ENCODE measurements at regions not wholly inside any gene's neighbourhood (a gene's known extent, or its start where the extent isn't known, plus 50 kb on each side); places are given as distances from the start of the nearest gene placed in this dataset.
"Not testable (repeated sequence)": the region's sequence is repeated elsewhere in the genome, so short reads cannot be mapped to it uniquely, and the experiment has no call there.

DNA sequence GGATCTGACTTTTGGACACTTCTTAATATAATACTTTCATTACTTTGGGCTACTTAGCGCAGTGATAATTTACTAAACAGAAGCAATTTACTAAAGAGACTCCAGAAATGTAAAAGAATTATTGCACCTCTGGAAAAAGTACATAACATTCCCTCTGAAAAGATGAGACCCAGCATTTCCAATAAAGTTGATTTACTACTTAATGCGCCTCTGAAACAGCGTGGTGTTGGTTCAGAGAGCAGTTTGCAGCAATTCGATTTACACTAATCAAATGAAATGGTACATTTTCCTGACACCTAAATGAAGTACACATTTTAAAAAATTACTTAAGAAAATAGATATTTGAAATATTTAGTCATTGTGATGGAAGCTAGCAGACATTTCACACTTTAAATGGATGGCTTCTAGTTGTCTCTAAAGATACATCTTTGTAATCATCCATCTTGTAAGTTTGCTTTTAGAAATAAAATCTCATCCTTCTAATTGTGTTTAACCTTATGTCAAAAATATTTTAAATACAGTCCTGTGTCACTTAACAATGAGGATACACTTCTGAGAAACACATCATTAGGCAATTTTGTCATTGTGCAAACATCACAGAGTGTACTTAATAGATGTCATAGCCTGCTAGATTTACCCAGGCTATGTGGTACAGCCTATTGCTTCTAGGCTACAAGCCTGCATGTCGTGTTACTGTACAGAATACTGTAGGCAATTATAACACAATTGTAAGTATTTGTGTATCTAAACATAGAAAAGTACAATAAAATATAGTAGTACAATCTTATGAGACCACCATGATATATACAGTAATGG lies 284.6 kb upstream of the UBE2E3 start:
- TF ChIP-seq, protein P1, sequence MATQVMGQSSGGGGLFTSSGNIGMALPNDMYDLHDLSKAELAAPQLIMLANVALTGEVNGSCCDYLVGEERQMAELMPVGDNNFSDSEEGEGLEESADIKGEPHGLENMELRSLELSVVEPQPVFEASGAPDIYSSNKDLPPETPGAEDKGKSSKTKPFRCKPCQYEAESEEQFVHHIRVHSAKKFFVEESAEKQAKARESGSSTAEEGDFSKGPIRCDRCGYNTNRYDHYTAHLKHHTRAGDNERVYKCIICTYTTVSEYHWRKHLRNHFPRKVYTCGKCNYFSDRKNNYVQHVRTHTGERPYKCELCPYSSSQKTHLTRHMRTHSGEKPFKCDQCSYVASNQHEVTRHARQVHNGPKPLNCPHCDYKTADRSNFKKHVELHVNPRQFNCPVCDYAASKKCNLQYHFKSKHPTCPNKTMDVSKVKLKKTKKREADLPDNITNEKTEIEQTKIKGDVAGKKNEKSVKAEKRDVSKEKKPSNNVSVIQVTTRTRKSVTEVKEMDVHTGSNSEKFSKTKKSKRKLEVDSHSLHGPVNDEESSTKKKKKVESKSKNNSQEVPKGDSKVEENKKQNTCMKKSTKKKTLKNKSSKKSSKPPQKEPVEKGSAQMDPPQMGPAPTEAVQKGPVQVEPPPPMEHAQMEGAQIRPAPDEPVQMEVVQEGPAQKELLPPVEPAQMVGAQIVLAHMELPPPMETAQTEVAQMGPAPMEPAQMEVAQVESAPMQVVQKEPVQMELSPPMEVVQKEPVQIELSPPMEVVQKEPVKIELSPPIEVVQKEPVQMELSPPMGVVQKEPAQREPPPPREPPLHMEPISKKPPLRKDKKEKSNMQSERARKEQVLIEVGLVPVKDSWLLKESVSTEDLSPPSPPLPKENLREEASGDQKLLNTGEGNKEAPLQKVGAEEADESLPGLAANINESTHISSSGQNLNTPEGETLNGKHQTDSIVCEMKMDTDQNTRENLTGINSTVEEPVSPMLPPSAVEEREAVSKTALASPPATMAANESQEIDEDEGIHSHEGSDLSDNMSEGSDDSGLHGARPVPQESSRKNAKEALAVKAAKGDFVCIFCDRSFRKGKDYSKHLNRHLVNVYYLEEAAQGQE (IDR thresholded peaks at IDR 0.05; ENCODE audit: insufficient replicate concordance, low read depth), result no peak
- TF ChIP-seq POLR2AphosphoS5 (IDR thresholded peaks at IDR 0.05; ENCODE audit: low read depth) (no peak), GABPA (IDR thresholded peaks at IDR 0.05; ENCODE audit: low read depth) (no peak), SPI1 (IDR thresholded peaks at IDR 0.05; ENCODE audit: borderline replicate concordance, low read depth) (no peak)
- TF ChIP-seq, protein P2, sequence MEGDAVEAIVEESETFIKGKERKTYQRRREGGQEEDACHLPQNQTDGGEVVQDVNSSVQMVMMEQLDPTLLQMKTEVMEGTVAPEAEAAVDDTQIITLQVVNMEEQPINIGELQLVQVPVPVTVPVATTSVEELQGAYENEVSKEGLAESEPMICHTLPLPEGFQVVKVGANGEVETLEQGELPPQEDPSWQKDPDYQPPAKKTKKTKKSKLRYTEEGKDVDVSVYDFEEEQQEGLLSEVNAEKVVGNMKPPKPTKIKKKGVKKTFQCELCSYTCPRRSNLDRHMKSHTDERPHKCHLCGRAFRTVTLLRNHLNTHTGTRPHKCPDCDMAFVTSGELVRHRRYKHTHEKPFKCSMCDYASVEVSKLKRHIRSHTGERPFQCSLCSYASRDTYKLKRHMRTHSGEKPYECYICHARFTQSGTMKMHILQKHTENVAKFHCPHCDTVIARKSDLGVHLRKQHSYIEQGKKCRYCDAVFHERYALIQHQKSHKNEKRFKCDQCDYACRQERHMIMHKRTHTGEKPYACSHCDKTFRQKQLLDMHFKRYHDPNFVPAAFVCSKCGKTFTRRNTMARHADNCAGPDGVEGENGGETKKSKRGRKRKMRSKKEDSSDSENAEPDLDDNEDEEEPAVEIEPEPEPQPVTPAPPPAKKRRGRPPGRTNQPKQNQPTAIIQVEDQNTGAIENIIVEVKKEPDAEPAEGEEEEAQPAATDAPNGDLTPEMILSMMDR (IDR thresholded peaks at IDR 0.05; ENCODE audit: insufficient read depth, low read length), result no peak
- H3K27ac ChIP-seq (replicated peaks), result no peak overlapping the region
- no peak for DNase-seq (ENCODE audit: low read depth in 1 of 2, low spot score in 1 of 2)
- H3K4me3 ChIP-seq (replicated peaks; ENCODE audit: insufficient read depth, low read length), result no peak overlapping the region
- no peaks in the 10 kb centered on the region for H3K27me3 ChIP-seq (ENCODE audit: insufficient read depth, poor library complexity, severe bottlenecking)

DNA sequence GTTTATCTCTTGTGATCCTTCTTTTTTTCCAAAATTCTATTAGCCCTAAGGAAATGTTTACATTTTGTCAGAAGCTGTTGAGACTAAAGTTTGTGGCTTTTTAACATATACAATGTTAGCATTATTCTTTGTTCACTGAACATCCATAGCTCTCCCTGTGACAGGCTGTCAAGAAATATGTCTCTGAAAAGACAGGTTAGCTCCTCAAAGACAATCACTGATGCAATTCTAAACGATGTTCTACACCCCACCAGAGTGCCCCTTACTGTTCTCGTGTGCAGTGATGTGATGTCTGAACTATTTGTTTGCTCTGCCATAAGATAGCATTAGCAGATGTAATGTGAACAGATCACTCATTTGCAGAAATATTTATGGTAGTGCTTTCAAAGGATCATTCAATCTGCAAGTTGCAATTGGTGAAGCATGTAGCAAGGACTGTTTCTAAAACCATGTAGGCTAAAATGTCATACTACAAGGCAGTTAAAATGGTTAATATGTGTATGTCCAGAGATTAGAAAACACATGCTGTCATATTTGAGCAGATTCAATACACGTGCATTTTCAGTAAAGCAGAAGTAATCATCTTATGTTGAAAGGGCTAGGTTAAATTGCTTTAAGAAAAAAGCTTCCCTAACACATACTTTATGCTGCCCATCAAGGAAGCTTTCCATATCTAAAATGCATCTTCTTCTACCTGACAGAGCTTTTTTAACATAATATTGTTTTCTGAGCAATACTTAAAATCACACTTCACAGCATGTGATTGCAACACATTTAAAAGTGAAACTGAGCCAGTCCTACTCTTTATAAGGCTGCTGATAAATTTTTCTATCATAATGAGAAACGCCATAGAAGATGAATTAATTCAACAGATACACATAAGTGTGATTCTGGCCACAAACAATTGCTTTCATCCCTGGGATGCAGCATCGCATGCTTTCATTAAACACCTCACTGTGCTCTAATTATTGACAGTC lies 285.7 kb upstream of the UBE2E3 start:
- TF ChIP-seq SPI1 (IDR thresholded peaks at IDR 0.05; ENCODE audit: borderline replicate concordance, low read depth) (no peak), POLR2AphosphoS5 (IDR thresholded peaks at IDR 0.05; ENCODE audit: low read depth) (no peak), GABPA (IDR thresholded peaks at IDR 0.05; ENCODE audit: low read depth) (no peak)
- TF ChIP-seq, protein P1 (IDR thresholded peaks at IDR 0.05; ENCODE audit: insufficient replicate concordance, low read depth), result no peak
- TF ChIP-seq, protein P2 (IDR thresholded peaks at IDR 0.05; ENCODE audit: insufficient read depth, low read length), result no peak
- Histone ChIP-seq H3K4me3 (replicated peaks; ENCODE audit: insufficient read depth, low read length) (no peak overlapping the region), H3K27ac (replicated peaks) (no peak overlapping the region), H3K27me3 (ENCODE audit: insufficient read depth, poor library complexity, severe bottlenecking) (no peaks in the 10 kb centered on the region)
- no peak for DNase-seq (ENCODE audit: low read depth in 1 of 2, low spot score in 1 of 2)

DNA sequence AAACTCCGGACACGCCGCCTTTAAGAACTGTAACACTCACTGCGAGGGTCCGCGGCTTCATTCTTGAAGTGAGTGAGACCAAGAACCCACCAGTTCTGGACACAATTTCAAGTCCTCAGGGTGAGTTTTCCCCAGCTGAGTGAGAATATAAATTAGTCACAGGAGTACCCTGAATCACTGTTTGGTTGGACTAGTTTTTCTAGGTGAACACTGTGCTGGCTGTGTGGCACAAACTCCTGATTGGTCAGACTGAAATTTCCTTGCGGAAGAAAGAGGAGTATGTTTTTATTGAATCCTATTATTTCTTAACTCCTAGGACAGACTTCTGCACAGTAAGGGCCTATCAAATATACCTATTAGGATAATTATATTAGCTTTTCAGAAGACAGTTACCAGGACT lies 288.1 kb upstream of the UBE2E3 start:
- TF ChIP-seq GABPA (IDR thresholded peaks at IDR 0.05; ENCODE audit: low read depth) (no peak), POLR2AphosphoS5 (IDR thresholded peaks at IDR 0.05; ENCODE audit: low read depth) (no peak), SPI1 (IDR thresholded peaks at IDR 0.05; ENCODE audit: borderline replicate concordance, low read depth) (no peak)
- TF ChIP-seq, protein P1 (IDR thresholded peaks at IDR 0.05; ENCODE audit: insufficient replicate concordance, low read depth), result no peak
- TF ChIP-seq, protein P2 (IDR thresholded peaks at IDR 0.05; ENCODE audit: insufficient read depth, low read length), result no peak
- no peaks in the 10 kb centered on the region for H3K27me3 ChIP-seq (ENCODE audit: insufficient read depth, poor library complexity, severe bottlenecking)
- DNase-seq (ENCODE audit: low read depth in 1 of 2, low spot score in 1 of 2), result no peak
- H3K4me3 ChIP-seq (replicated peaks; ENCODE audit: insufficient read depth, low read length), result no peak overlapping the region
- no peak overlapping the region for H3K27ac ChIP-seq (replicated peaks)

DNA sequence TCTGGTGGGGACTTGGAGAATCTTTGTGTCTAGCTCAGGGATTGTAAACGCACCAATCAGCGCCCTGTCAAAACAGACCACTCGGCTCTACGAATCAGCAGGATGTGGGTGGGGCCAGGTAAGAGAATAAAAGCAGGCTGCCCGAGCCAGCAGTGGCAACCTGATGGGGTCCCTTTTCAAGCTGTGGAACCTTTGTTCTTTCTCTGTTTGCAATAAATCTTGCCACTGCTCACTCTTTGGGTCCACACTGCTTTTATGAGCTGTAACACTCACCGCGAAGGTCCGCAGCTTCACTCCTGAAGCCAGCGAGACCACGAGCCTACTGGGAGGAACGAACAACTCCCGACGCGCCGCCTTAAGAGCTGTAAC lies 288.6 kb upstream of the UBE2E3 start:
- not testable (repeated sequence) for H3K27ac ChIP-seq (replicated peaks); H3K4me3 ChIP-seq (replicated peaks; ENCODE audit: insufficient read depth, low read length); H3K27me3 ChIP-seq (ENCODE audit: insufficient read depth, poor library complexity, severe bottlenecking); DNase-seq (ENCODE audit: low read depth in 1 of 2, low spot score in 1 of 2)
